GM20000 (cell line): ENCODE measurements at regions not wholly inside any gene's neighbourhood (a gene's known extent, or its start where the extent isn't known, plus 50 kb on each side); places are given as distances from the start of the nearest gene placed in this dataset.

Experiments used
- DNase-seq: peaks from one replicate; pipeline ENCODE4 v3.0.0; 2012; ENCODE audit warnings: low spot score
- TF ChIP-seq, protein P1 (sequence below): IDR thresholded peaks from 2 replicates; pipeline ENCODE4 v1.5.1; 2012; ENCODE audit warnings: mild to moderate bottlenecking, control low read depth; ENCODE audit errors: extremely low read depth, missing control alignments

DNA sequence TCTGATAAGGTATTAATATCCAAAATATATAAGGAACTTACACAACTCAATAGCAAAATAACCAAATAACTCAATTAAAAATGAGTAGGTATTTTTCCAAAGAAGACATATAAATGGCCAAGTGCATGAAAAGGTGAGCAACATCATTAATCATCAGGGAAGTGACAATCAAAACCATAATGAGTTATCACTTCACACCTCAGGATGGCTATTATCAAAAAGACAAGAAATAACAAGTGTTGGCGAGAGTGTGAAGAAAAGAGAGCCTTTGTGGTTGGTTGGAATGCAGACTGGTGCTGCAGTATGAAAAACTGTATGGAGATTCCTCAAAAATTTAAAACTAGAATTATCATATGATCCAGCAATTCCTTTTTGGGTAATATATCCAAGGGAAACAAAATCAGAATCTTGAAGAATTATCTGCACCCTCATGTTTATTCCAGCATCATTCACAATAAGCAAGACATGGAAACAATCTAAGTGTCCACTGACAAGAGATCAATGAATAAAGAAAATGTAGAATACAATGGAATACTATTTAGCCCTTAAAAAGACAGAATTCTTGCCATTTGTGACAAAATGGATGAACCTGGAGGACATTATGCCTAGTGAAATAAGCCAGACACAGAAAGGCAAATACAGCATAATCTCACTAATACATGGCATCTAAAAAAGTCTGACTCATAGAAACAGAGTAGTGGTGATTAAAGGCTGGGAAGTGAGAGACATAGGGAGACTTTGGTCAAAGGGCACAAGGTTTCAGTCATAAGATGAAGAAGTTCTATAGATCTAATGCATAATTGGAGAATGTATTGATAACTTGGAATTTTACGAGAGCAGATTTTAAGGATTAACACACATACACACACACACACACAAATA, 175.6 kb downstream of the FOXA2 start:
- no peak for DNase-seq

DNA sequence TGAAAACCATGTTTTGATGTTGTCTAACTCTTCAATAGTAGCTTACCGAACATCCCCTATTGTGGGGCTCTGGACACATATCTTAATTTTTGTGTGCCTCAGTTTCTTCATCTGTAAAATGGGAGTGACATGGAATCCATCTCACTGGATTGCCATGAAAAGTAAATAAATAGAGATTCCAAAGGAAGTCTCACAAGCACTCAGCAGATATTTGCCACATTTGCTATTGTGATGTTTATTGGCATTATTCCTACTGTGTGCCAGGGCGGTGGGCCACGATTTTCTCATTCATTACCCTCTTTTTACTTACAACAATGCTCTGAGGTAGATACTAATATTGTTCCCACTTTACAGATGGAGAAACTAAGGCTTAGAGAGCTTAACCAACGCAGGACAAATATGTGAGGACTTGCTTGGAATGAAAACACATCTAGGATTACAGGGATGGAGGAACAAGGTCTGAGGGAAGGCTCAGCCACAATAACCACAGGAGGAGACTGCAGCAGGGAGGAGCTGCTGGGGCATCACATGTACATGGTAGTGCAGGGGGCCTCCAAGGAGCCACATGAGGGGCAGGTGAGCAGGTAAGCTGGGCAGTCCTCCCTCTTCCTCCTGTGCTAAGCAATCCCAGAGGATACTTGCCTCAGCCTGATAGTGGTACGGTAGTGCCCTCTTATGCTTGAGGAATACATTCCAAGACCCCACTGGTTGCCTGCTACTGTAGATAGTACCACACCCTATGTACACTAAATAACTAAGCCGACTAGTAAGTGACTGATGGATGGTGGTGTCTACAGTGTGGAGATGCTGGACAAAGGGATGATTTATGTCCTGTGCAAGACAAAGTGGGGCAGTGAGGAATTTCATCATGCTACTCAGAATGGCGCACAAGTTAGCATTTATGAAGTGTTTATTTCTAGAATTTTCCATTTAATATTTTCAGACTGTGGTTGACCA, 176.9 kb downstream of the FOXA2 start:
- TF ChIP-seq, protein P1, sequence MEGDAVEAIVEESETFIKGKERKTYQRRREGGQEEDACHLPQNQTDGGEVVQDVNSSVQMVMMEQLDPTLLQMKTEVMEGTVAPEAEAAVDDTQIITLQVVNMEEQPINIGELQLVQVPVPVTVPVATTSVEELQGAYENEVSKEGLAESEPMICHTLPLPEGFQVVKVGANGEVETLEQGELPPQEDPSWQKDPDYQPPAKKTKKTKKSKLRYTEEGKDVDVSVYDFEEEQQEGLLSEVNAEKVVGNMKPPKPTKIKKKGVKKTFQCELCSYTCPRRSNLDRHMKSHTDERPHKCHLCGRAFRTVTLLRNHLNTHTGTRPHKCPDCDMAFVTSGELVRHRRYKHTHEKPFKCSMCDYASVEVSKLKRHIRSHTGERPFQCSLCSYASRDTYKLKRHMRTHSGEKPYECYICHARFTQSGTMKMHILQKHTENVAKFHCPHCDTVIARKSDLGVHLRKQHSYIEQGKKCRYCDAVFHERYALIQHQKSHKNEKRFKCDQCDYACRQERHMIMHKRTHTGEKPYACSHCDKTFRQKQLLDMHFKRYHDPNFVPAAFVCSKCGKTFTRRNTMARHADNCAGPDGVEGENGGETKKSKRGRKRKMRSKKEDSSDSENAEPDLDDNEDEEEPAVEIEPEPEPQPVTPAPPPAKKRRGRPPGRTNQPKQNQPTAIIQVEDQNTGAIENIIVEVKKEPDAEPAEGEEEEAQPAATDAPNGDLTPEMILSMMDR = no peak
- DNase-seq = no peak

More for the DNA sequence above, 175.6 kb downstream of the FOXA2 start:
- TF ChIP-seq, protein P1 = no peak

DNA sequence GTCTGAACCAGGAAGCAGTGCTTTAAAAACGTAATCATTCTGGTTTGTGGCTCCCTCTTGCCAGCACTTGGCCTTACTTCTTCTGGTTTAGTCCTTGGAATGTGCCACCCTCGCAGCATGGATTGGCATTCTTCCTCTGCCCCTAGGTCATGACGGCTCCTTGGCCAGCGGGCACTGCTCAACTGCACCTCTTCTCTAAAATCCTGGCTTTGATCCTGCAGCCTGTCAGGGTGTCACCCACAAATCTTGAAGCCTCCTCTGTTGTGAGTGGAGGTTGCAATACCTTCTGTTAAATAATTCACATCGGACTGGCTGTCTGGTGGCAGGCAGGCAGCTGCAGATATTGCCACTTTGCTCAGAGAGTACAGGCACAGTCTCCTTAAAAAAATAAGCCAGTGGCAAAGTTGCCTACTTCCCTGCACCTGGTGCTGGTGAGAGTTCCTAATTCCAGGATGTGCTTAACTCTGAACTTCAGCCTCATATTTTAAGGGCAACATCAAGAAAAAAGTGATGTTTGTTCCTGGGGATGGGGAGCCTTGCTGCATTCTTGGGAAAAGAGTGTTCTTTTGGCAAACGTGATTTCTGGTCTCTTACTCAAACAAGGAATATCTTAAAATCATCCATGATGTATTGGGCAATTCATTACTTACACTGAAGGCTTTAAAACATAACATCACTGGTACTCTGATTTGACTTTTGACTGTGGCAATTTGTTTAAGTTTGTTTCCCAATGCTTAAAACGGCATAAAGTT, 179.8 kb downstream of the FOXA2 start:
- TF ChIP-seq, protein P1 = no peak
- no peak for DNase-seq

DNA sequence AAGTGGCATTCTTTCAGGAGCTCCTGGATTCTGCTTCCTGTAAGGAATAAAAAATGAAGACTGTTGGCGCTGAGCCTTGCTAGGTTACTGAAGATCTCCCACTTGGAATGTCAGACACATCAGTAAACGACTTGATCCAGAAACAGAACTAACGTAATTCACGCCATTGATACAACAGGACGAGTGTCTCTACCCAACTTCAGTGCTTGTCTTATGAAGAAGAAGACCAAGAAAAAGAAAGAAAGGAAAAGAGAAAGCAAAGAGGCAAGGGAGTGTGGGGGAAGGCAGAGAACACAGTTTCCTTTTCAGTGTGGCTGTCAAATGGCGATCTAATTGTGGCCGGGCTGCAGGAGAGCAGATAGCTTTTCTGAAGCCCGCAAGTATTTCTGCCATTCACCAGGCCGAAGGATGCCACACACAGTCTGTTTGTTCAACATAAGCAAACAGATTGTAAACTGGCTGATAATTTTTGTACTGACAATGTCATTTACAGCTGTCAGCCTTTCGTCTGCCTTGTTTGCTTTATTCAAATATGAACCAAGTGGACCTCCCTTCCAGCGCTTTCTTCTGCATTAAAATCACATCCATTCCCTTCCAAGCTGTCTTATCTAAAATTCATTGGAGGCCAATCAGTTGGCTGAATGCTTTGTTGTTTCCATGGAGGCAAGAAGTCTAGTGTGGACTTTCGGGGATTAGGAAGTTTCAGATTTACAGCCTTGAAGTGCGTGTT, 180.6 kb downstream of the FOXA2 start:
- TF ChIP-seq, protein P1 = no peak
- no peak for DNase-seq

DNA sequence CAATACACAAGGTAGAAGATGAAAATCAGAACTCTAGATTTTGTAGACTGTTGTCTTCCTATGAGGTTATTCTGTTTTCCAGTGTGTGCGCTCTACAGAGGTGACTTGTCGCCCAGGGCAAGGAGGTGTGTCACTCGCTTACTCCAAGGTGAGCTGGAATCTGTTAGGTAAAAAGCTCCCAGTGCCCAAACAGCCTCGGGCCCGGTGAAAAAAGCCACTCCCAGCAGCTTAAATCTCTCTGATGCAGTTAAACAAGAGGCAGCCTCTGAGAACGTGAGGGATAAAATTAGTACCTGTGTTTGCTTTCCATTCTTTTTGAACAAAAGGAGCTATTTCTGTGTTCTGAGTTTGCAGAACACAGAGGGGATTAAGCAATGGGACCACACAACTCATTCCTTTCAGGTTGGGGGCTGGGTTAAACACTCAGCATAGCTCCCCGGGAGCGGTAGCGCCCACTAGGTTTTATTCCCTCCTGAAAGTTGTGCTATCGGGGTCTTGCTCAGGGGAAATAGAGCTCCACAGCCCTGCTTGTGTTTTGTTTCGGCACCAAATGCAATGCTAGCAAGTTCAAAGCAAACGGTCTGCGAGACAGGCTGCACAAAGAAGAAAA, 181.2 kb downstream of the FOXA2 start:
- DNase-seq = no peak
- TF ChIP-seq, protein P1 = no peak

DNA sequence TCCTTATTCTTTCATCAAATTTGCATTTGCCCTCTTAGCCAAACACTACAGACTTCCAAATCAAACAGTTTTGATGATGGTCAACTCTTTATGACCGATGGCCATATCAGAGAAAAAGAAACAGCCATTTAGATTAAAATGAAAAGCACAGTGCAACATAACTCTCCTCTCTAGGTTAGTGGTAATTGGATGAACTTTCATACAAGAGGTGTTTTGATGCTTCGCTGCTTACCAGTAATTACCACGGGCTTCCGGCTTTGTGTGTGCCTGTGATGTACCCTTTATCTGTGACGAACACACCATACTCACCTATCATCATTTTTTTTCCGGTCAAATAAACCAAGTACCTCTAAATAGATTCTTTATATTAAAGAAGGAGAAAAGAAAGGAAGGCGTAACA, 181.8 kb downstream of the FOXA2 start:
- DNase-seq = no peak
- TF ChIP-seq, protein P1 = no peak
